ENCODE measurements at regions not wholly inside any gene's neighbourhood (a gene's known extent, or its start where the extent isn't known, plus 50 kb on each side); places are given as distances from the start of the nearest gene placed in this dataset.

GRCh38 chr10:6920072-6921019 lies 340.3 kb upstream of the PRKCQ start (continued):
- peak; percentile 42; the same call in 1 of the 2 replicates for TF ChIP-seq SMC3 (conservative IDR thresholded peaks at IDR 0.05; ENCODE audit: insufficient read depth, low read depth, low read length)
- peak; percentile 98 for TF ChIP-seq CBFA2T2 (conservative IDR thresholded peaks at IDR 0.05)
- TF ChIP-seq HLTF (IDR thresholded peaks at IDR 0.05), result no peak
- TF ChIP-seq MCM2 (IDR thresholded peaks at IDR 0.05; ENCODE audit: low read depth), result no peak
- TF ChIP-seq ZNF274 (IDR thresholded peaks at IDR 0.05; ENCODE audit: borderline replicate concordance, low read depth, low read length), result peak; percentile 56; the same call in 1 of the 2 replicates
- no peak for TF ChIP-seq NFE2L1 (tag; IDR thresholded peaks at IDR 0.05; ENCODE audit: borderline replicate concordance, low read depth)
- TF ChIP-seq NONO (IDR thresholded peaks at IDR 0.05; ENCODE audit: low read depth in 2 of 2, low read length in 1 of 2), result peak in 1 of 2 experiments; percentile 72; a peak in 1 of 4 replicates
- TF ChIP-seq ZNF174 (CRISPR knock-in tag; IDR thresholded peaks at IDR 0.05), result no peak
- TF ChIP-seq HINFP (tag; conservative IDR thresholded peaks at IDR 0.05; ENCODE audit: low read depth), result no peak
- TF ChIP-seq RAD51 (IDR thresholded peaks at IDR 0.05; ENCODE audit: borderline replicate concordance, low read depth), result no peak
- TF ChIP-seq, protein P1, sequence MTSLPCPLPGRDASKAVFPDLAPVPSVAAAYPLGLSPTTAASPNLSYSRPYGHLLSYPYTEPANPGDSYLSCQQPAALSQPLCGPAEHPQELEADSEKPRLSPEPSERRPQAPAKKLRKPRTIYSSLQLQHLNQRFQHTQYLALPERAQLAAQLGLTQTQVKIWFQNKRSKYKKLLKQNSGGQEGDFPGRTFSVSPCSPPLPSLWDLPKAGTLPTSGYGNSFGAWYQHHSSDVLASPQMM (CRISPR knock-in tag; IDR thresholded peaks at IDR 0.05), result no peak
- TF ChIP-seq CHD4 (IDR thresholded peaks at IDR 0.05; ENCODE audit: insufficient read depth, insufficient replicate concordance, low read depth, low read length, poor library complexity, severe bottlenecking), result no peak
- TF ChIP-seq HDAC1 (IDR thresholded peaks at IDR 0.05), result peak; percentile 70 to 82; a peak in 3 of 4 replicates
- no peak for TF ChIP-seq ZFPM2 (CRISPR knock-in tag; IDR thresholded peaks at IDR 0.05)
- no peak for TF ChIP-seq SP2 (IDR thresholded peaks at IDR 0.05; ENCODE audit: extremely low read depth, low read depth, low read length, poor library complexity, severe bottlenecking)
- peak; percentile 87 for TF ChIP-seq ELF4 (CRISPR knock-in tag; IDR thresholded peaks at IDR 0.05)
- no peak for TF ChIP-seq XRCC3 (IDR thresholded peaks at IDR 0.05)
- TF ChIP-seq ARNT (IDR thresholded peaks at IDR 0.05), result peak; percentile 80 to 86; a peak in 3 of 4 replicates
- no peak for TF ChIP-seq POLR2G (IDR thresholded peaks at IDR 0.05; ENCODE audit: low read depth, low read length)
- no peak for TF ChIP-seq HNRNPH1 (optimal IDR thresholded peaks at IDR 0.05; ENCODE audit: low read depth, low read length)
- TF ChIP-seq KDM1A (IDR thresholded peaks at IDR 0.05), result peak; percentile 89 to 93
- TF ChIP-seq POLR3A (IDR thresholded peaks at IDR 0.05; ENCODE audit: borderline replicate concordance, extremely low read depth, insufficient read depth, insufficient read length), result no peak
- TF ChIP-seq DNMT1 (IDR thresholded peaks at IDR 0.05), result no peak
- no peak for TF ChIP-seq MTF1 (CRISPR knock-in tag; IDR thresholded peaks at IDR 0.05; ENCODE audit: borderline replicate concordance)
- TF ChIP-seq NR3C1 (CRISPR knock-in tag; IDR thresholded peaks at IDR 0.05), result no peak
